Neural cell (in vitro differentiated cells): ENCODE measurements at regions not wholly inside any gene's neighbourhood (a gene's known extent, or its start where the extent isn't known, plus 50 kb on each side); places are given as distances from the start of the nearest gene placed in this dataset.

Experiments
- EP300 ChIP-seq: fragments of 450-650 bp; conservative IDR thresholded peaks from 2 replicates; pipeline ENCODE4 v1.6.1; 2014; ENCODE audit warnings: antibody characterized with exemption, mild to moderate bottlenecking, moderate library complexity; ENCODE audit not compliant: poor library complexity, severe bottlenecking
- EZH2 ChIP-seq: fragments of 200-600, 300-800 bp; shearing (Covaris generic), sonication (generic); IDR thresholded peaks from 2 replicates; pipeline ENCODE4 v1.6.1; 2014; ENCODE audit warnings: antibody characterized with exemption, low read length, borderline replicate concordance, mild to moderate bottlenecking; ENCODE audit not compliant: insufficient read depth, poor library complexity, severe bottlenecking
- MXI1 ChIP-seq: fragments of 450-650 bp; conservative IDR thresholded peaks from 2 replicates; pipeline ENCODE4 v1.6.1; 2014; ENCODE audit warnings: antibody characterized with exemption, mild to moderate bottlenecking; ENCODE audit not compliant: poor library complexity, severe bottlenecking
- POLR2AphosphoS5 ChIP-seq: IDR thresholded peaks from 2 replicates; pipeline ENCODE4 v1.6.1; 2012
- REST ChIP-seq: IDR thresholded peaks from 2 replicates; pipeline ENCODE4 v1.6.1; 2012; ENCODE audit warnings: borderline replicate concordance
- SMC3 ChIP-seq: fragments of 450-650 bp; conservative IDR thresholded peaks from 2 replicates; pipeline ENCODE4 v1.6.1; 2014; ENCODE audit warnings: antibody characterized with exemption, mild to moderate bottlenecking, moderate library complexity; ENCODE audit not compliant: poor library complexity
- TF ChIP-seq, protein P1 (sequence below): fragments of 450-650 bp; IDR thresholded peaks from 2 replicates; pipeline ENCODE4 v1.5.1; 2014; ENCODE audit warnings: antibody characterized with exemption, mild to moderate bottlenecking, moderate library complexity; ENCODE audit not compliant: poor library complexity, severe bottlenecking

- TF ChIP-seq, protein P1, sequence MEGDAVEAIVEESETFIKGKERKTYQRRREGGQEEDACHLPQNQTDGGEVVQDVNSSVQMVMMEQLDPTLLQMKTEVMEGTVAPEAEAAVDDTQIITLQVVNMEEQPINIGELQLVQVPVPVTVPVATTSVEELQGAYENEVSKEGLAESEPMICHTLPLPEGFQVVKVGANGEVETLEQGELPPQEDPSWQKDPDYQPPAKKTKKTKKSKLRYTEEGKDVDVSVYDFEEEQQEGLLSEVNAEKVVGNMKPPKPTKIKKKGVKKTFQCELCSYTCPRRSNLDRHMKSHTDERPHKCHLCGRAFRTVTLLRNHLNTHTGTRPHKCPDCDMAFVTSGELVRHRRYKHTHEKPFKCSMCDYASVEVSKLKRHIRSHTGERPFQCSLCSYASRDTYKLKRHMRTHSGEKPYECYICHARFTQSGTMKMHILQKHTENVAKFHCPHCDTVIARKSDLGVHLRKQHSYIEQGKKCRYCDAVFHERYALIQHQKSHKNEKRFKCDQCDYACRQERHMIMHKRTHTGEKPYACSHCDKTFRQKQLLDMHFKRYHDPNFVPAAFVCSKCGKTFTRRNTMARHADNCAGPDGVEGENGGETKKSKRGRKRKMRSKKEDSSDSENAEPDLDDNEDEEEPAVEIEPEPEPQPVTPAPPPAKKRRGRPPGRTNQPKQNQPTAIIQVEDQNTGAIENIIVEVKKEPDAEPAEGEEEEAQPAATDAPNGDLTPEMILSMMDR, result no peak
- TF ChIP-seq POLR2AphosphoS5 (no peak), EP300 (no peak), EZH2 (no peak), REST (no peak), SMC3 (no peak), MXI1 (no peak)
Observed at GRCh38 chr12:53824001-53824712, 72.4 kb upstream of the CISTR start.
